COLO668 (cell line): ENCODE measurements at regions not wholly inside any gene's neighbourhood (a gene's known extent, or its start where the extent isn't known, plus 50 kb on each side); places are given as distances from the start of the nearest gene placed in this dataset.

Experiments
- DNase-seq: peaks from one replicate; lab custom pipeline; 2025; ENCODE audit not compliant: unreplicated experiment; lab: John Stamatoyannopoulos, UW

DNA sequence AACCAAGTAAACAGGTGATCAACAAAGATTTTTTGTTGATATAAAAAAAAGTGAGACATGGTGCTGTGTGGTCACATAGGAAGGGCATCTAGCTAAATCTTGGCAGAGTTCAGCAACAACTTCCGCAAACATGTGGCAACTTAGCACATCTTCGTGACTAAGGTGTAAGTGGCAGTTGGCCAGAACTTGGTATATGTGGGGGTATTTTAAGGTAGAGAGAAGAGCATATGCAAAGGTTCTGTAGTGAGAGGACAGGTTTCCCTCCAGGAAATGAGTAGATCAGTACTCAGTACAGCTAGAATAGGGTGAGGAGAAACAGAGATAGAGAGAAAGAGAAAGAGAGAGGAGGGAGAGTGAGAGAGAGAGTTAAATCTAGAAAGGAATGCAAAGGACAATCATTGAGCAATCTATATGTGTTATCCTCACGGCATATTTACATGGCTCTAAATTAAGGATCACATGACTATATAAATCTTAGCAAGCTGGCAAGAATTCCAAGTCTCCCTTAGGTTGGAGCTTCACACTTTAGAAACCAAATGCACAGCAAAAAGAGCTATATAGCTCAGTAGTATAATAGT lies 227.7 kb upstream of the HMGA2 start:
- DNase-seq: no peak

DNA sequence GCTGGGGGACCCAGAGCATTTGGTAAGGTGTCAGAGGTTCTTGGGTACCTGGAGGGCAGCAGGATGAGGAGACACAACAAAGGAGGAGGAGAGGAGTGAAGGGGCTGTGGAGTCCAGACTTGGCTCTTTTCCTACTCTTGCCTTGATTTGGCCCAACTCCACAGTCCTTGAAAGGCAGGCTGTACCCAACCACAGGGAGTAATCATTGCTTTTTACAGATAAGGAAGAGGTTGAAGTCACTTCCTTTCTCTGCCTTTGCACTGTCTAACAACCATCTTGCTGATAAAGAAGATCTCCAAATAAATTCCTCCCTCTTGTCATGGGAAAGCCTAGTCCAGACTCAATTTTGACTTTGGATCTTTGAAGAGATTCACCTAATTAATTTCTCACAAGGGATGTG lies 226.8 kb upstream of the HMGA2 start:
- no peak for DNase-seq

- DNase-seq: no peak
Observed at GRCh38 chr12:65598688-65599087, 225.6 kb upstream of the HMGA2 start.

GRCh38 chr12:65602253-65602609 lies 222.1 kb upstream of the HMGA2 start:
- DNase-seq: no peak

- DNase-seq: peak; percentile 77
Observed at GRCh38 chr12:65602610-65603295, 221.5 kb upstream of the HMGA2 start.

DNA sequence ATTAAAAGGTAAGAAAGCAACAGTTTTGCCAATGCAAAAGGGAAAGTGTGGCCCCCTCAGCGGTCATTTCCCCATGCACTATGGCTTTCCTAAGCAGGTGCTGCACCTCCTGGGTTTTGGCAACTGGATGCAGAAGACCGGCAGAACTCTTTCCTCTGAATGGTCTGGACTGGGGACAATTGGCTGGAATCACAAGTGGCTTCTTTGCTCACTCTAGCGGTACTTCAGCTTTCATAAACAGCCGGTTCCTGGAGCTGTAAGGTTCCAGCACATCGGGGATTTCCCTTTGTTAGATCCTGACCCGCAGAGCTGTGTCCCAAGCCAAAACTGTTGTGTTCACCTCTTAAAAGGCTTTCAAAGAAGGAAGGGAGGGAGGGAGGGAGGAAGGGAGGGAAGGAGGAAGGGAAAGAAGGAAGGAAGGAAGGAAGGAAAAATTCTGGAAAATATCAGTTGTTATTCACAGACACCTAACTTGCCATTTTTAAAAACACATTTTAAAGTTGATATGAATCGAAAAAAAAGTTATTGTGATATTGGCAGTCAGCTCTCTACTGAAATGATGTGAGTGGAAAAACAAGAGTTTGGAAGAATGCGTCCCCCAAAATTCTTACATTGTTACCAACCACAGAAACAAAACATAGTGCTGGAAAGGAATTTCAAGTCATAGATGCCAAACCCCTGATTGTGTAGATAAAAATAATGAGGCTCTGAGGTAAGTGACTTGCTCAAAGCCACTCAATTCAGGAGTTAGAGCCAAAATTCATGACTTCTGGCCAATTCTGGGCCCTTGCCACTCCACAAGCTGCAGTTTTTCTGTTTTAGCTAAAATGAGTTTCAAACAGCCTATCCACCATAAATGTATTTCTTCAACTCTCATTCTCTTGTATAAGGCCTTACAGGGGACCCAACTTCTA lies 220.6 kb upstream of the HMGA2 start:
- DNase-seq: peak; percentile 14

GRCh38 chr12:65605019-65605418 lies 219.3 kb upstream of the HMGA2 start:
- no peak for DNase-seq

- DNase-seq: no peak
Observed at GRCh38 chr12:65606008-65606766, 218.1 kb upstream of the HMGA2 start.

- DNase-seq: no peak
Observed at GRCh38 chr12:65607401-65607841, 216.9 kb upstream of the HMGA2 start.

- no peak for DNase-seq
Observed at GRCh38 chr12:65608319-65608916, 215.9 kb upstream of the HMGA2 start.

- DNase-seq: no peak
Observed at GRCh38 chr12:65609359-65609771, 214.9 kb upstream of the HMGA2 start.

GRCh38 chr12:65611396-65611795 lies 212.9 kb upstream of the HMGA2 start:
- DNase-seq: no peak

DNA sequence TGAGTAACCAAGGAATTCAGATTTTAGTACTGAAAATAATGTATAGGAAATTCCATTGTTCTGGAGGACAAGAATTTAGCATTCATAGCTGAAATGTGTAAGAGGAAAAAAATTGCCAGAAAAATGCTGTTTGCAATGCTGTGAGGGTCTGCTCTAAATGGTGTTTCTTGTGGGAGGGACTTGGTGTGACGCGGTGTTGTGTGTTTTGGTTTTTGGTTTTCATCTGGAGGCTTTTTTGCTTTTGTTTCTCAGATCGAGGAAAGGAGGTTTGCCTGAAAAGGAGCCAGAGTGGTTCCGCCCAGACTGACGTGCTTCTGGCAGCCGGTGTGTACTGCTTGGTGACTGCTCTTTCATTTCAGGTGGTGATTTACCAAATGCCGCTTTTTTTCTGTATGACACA lies 211.8 kb upstream of the HMGA2 start:
- DNase-seq: no peak

DNA sequence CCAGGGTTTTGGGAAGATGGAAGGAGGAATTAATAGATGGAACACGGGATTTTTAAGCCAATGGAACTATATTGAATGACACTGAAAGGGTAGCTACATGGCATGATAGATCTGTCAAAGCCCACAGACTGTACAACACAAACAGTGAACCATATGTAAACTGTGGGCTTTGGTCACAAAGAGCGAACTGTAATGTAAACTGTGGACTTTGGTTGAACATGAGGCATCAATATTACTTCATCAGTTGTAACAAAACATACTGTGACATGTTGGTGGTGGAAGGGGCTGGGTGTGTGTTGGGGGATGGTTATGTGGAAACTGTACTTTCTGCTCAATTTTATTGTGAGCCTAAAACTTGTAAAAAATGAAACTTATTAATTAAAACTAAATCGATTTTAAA lies 210.6 kb upstream of the HMGA2 start:
- no peak for DNase-seq

DNA sequence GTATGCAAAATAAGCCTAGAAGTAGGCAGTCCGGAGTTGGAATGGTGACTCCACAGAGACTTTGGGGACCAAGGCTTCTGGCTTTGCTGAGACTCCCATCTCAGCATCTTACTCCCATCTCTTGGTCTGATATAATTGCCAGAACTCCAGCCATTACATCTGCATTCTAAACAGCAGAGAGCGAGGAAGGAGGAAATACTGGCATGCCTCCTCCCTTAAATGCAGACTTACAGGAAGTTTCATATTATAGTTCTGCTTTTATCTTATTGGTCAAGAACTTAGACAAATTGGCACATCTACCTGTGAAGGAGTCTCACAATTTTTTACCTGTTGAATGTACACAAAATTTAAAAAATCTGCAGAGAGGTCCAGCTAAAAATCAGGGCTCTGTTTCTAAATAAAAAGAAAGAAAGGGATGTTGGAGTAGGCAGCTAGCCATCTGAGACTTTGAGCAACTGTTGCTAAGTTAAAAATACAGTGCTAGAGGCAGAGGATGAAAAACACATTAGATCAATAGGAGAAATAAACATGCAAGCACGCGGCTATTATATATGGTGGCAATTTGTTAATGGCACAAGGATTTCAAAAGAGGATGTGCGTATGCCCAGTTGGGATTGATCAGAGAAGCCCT lies 209.9 kb upstream of the HMGA2 start:
- DNase-seq: no peak

DNA sequence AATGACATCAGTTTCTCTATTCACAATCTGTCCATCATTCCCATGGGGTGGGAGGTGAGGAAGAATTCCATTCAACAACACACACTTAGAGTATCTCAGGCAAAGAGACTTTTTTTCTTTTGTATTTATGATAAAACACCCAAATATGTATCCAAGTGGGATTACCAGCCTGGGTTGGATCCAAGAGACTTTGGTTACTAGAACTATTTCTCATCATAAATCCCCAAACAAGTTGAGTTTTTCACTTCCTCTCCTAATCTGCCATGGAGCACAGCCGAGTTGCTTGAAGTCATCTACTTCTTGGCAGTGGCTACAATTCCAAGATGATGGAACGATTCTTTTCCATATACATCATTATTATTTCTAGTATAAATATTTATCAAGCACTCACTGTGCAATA lies 209.2 kb upstream of the HMGA2 start:
- DNase-seq: no peak

DNA sequence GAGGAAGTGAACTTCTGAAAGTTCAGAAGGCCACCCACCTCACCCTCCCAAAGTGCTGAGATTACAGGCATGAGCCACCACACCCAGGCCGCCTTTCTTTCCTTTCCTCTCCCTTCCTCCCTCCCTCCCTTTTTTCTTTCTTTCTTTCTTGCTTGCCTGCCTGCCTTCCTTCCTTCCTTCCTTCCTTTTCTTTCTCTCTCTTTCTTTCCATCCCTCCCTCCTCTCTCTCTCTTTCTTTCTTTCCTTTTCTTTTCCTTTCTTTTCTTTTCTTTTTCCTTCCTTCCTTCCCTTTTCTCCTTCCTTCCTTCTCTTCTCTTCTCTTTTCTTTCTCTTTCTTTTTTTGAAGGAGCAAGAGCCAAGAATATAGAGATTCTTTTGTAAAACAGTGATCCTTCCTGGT lies 208.3 kb upstream of the HMGA2 start:
- no peak for DNase-seq

DNA sequence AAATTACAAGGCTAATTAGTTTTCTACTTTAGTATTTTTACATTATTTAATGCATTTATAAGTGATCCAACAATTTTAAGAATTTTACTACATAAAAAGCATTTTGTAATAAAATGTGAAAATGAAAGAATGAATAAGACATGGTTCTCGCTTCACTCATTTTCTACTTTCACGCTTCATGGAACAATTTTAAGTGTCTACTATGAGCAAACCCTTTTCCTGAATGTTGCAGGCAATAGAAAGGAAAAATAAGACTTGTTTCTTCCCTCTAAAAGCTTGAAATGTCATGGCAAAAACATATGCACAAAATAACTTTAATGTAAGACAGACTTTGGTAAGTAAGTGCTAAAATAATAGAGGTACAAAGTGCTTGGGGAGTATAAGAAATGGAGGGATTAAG lies 205.7 kb upstream of the HMGA2 start:
- no peak for DNase-seq

- DNase-seq: no peak
Observed at GRCh38 chr12:65619018-65619417, 205.3 kb upstream of the HMGA2 start.

GRCh38 chr12:65620046-65620445 lies 204.2 kb upstream of the HMGA2 start:
- DNase-seq: no peak
